ENCODE measurements at regions not wholly inside any gene's neighbourhood (a gene's known extent, or its start where the extent isn't known, plus 50 kb on each side); places are given as distances from the start of the nearest gene placed in this dataset.

DNA sequence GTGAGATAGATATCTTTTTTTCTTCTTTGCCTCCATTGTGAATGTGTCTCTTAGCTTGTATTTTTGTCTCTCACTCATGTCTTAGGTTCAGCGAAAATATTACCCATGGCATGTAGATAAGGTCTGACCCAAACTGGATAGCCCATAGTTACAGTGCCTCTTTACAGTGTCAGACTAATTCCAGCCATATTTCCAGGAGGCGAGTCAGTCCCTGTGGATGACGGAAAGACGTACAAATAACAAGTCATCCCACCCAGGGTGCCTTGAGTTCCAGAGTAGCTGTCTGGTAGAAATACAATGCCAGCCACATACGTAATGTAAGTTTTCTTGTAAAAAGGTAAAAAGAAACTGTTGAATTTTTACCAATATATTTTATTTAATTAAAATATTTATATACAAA is 157.3 kb downstream of the ZNF281 start:
- DNase-seq (ENCODE audit: low read depth), result no peak

DNA sequence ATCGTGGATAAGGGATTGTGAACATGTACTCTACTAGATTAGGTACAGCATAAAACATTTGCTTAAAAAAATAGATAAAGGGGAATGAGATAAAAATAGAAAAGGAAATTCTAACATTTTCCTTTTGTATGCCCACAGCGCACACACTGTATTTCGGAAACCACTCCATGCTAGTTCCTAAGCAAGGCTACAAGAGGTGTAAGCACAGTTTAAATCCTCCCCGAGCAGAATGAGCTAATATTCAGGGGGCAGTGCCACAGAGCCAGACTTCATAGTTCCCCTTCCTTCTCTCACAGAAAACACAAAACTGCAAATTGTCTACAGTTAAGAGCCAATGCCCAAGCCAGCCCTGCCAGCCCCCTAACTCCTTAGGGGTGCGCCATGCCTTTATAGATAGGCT is 159.4 kb downstream of the ZNF281 start:
- no peak for DNase-seq (ENCODE audit: low read depth)

DNA sequence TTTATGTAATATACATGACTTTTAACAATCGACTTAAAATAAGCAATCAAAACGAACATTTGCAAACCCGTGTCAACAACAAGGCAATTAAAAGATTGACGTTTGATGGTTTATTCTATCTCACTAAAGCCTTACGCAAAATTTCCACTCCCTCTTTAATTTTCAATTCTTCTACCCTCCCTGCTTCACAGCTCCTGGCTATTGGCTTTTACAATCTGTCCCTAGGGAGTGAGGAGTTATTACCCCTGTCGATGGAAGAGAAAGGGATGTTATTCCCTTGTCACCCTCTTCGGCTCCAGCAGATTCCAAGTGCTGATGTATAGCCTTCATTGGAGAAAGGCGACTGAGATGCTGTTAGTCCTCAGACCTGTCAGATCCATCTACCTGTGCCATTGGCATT is 161.3 kb downstream of the ZNF281 start:
- DNase-seq (ENCODE audit: low read depth), result no peak

DNA sequence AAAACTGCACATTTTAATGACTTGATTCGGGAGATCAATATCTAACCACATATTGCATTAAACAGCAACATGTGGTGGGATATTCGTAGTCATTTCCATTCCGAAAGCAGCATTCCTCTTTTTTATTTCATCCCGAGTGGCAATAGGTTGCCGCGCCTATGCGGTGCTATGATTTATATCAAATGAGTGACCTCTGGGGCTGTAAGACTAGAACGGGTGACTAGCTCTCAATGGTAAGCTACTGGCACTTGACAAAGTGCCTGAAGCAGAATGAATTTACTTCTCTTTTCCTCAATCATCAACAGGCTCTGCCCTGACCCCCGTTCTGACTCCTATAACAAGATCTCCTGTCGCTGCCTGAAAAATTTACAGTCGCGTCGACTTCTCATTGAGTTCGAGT is 162.3 kb downstream of the ZNF281 start:
- no peak for DNase-seq (ENCODE audit: low read depth)

DNA sequence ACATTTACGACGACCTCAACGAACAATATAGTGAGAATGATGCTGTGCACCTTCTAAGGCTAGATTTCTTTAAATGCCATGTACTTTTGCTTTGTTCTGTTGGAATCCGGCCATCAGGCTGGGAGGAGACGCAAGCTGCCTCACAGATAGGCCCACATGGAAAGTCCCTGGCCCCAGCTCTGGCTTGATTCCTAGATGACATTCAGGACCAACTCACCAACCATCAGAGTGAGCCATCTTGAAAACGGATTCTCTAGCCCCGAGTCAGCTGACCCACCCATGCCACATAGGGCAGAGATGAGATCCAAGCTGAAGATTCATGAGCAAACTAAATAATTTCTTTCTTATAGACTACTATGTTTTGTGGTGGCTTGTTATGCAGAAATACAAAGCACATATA is 164.4 kb downstream of the ZNF281 start:
- no peak for DNase-seq (ENCODE audit: low read depth)

DNA sequence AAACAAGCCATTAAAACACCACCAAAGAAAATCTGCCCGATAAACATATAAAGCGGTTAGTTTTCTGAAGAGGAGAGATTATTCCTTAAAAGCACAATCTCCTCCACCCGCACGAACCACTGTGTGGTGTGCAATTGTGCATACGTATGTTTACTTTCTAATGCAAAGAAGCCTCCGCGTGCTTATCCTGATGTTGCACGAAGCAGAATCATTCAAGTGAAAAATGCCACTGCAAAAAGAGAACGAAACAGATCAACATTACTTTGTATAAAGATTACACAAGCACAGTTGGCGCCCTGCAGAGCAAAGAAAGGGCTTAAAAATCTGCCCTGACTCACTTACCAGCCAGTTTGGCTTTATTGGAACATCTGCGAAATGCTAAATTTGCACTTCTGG is 166.8 kb downstream of the ZNF281 start:
- no peak for DNase-seq (ENCODE audit: low read depth)

DNA sequence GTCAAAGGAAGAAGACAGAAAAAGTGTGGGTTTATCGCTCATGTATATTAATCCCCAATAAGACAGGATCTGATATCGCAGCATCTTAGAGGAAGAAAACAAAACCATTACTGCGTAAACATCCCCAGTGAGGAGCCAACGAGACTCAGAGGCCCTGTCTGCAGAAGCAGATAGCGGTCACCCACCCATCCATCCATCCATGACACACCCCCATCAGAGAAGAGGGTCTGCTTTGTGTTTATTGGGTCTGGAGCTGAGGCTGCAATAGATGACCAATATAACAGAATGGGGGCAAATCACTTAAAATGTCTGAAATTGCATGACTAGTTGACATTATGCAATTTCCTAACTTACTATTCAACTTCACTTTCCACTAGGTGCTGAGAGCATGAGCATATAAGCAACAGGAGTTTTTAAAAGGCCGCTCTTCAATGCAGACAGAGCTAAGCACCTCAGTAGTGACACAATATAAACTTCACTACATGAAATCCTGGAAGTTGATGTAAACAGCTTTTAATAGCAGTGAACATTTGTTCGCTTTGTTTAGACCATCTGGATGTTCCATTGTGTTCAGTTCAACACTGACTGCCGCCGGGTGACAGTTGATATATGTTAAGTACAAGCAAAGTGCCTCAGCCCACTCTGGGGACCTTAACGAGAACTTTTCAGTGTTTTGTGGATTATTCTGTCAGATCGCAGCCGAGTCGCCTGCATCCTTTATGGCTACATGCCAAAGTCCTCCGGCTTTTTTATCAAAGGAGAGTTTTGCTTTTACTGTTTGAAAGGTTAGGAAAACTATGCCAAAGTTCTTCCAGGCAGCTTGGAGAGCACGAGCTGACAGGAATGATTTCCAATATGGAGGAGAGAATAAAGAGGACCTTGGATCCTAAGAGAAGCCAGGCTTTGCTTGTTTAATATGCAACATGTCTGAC is 167.5 kb downstream of the ZNF281 start:
- DNase-seq (ENCODE audit: low read depth), result no peak

DNA sequence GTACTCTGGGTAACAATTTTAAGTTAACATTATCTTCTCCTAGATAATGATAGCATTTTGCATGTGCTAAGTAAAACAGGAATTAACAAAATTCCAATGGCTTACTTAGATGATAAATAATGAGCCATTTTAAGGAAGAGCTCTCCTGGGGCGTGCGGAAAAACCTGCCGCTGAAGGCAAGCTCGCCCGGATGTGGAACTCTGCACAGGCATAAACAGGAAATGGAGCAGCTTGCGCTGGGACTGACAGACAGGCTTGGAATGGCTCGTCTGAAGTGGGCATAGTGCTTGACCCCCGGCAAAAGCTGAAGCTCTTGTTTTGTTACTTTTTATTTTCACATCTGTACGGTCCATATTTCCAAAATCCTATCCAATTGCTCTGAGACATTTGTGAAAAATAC is 169.2 kb downstream of the ZNF281 start:
- DNase-seq (ENCODE audit: low read depth), result no peak

DNA sequence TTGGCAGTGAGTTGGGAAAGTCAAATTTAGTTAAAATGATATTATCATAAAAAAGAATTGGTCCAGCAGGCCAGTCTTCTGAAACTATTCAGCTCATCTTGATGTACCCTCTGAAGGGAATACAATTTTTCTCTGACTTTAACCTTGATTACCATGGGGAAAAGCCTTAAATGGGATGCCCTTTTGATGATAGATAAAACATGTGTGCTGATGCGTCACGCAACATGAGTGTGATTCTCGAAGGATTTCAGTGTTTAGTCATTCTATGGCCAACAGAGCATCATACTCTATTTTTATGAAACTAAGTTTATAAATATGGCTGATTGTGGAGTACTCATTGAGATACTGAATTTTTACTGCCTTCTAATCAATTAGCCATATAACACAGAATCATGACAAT is 171.5 kb downstream of the ZNF281 start:
- no peak for DNase-seq (ENCODE audit: low read depth)

DNA sequence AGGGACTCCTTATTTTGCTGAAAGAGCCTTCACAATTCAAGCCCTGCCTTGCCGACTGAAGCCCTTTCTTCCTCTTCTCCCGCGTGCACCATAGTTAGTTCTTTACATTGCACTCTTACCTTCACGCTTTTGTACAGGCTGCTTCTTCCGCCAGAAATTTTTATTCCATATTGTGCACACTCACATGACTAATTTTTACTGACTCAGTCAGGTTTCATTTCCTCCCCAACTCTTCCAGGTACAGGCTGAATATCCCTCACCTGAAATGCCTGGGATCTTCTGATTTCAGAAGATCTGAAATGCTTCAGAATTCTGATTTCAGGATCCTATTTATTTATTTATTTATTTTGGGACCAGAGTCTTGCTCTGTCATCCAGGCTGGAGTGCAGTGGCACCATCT is 172.8 kb downstream of the ZNF281 start:
- no peak for DNase-seq (ENCODE audit: low read depth)

DNA sequence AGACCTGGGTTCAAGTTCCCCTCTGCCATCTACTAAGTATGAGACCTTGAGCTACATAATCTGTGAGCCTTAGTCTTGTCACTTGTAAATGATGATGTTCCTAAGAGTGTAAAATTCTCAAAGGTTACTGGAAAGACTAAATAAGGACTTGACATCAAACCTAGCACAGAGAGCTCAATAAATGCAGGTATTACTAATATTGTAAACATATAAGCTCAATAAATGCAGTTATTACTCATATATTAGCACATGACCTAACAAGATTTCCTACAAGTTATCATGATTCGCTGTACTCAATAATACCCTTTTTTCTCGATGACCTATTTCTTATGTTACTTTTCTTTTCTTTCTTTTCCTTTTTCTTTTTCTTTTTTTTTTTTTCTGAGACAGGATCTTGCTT is 174.9 kb downstream of the ZNF281 start:
- DNase-seq (ENCODE audit: low read depth), result no peak

DNA sequence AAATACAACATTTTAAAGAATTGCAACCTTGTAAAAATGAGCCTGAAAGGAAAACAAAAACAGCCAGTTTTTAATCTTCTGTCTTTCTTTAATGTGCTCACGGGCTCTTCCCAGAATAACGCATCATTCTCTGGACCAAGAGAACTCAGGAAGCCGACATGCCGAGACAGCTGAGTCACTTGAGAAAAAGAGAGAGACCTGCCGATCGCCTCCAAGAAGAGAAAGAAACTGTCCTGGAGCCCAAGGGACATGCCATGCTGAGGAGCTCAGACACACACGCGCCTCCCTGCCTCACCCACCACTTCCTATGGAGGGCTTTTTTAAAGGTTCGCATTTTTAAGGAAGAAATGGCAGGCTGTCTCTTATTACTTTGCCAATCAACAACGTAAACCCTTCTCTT is 176.4 kb downstream of the ZNF281 start:
- no peak for DNase-seq (ENCODE audit: low read depth)

DNA sequence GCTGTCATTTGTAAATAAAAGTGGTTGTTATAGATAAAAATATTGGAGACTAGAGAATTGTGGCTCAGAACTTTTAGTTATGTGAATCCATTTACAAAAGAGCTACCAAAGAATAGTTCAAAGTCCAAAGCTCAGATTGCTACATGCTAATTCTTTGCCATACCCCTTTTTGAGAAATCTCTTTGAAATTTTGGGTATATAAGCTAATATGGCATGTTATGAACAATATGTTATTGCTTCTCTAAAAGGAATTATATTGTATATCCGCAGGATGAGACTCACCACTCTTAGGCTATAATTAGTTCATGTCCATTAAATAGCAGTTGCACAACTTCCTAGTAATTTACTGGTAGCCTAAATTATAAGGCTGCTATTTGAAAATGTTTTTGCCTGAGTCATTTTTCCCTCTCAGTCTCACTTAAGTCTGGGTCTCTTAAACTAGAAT is 178.0 kb downstream of the ZNF281 start:
- DNase-seq (ENCODE audit: low read depth), result no peak

DNA sequence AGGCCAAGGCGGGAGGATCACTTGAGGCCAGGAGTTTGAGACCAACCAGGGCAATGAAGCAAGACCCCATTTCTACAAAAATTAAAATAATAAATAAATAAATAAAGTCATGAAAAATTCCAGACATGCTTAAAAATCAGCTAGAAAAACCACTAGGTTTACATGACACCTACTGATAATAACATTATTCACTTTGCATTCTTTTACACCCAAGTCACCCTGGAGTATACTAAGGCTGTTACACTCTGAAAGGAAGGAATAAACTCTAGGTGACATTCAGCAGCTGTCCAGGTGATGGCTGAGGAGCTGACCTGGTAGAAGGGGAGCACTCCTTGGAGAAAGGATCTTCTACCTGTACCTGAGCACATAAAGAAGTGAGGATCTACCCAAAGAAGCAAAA is 179.2 kb downstream of the ZNF281 start:
- DNase-seq (ENCODE audit: low read depth), result no peak

DNA sequence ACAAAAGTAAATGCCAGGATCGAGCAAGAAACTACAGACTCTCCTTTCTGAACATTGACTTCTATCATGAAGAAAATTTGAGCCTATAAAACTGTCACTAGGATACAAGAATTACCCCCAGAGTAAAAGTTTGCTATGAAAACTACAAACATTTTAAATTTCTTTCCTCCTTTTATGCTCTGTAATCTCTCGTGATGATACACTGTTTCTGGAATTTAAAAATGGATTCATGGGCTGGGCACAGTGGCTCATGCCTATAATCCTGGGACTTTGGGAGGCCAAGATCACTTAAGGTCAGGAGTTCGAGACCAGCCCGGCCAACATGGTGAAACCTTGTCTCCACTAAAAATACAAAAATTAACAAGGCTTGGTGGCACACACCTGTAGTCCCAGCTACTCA is 181.3 kb downstream of the ZNF281 start:
- no peak for DNase-seq (ENCODE audit: low read depth)

DNA sequence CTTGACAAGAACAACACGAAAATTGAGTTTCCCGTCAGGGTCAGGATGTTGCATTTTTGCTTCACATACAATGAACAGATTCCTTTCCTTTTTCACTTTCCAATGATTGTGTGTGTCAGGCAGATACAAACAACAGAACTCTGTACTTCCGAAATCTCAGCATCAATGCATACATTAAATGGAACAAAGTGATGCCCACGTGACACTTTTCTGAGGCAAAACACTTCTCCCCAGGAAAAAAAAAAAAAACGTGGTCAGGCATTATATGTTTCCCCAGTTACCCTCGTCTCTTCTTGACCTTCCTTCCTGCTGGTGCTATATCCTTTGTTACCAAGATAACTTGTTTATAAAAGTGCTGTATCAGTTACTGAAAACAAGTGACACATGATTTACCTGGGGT is 181.8 kb downstream of the ZNF281 start:
- DNase-seq (ENCODE audit: low read depth), result no peak
